SK-N-SH (cell line): ENCODE measurements at regions not wholly inside any gene's neighbourhood (a gene's known extent, or its start where the extent isn't known, plus 50 kb on each side); places are given as distances from the start of the nearest gene placed in this dataset.

Experiments
- CHD2 ChIP-seq: fragments of 150-350 bp; IDR thresholded peaks from 2 replicates; pipeline ENCODE4 v1.6.1; 2018; ENCODE audit warnings: low read length; ENCODE audit not compliant: partially characterized antibody
- EZH2phosphoT487 ChIP-seq: fragments of 200-600 bp; sonication (generic); IDR thresholded peaks from 2 replicates; pipeline ENCODE4 v1.6.1; 2017; ENCODE audit warnings: low read depth, mixed run types, mild to moderate bottlenecking, antibody characterized with exemption, moderate library complexity, borderline replicate concordance
- FOXJ3 ChIP-seq: sonication (generic); formaldehyde crosslinking; IDR thresholded peaks from 2 replicates; pipeline ENCODE4 v1.5.1; 2020; ENCODE audit warnings: mild to moderate bottlenecking, missing genetic modification reagents
- GABPA ChIP-seq: IDR thresholded peaks from 2 replicates; pipeline ENCODE4 v1.4.0; 2012; ENCODE audit warnings: low read depth, mild to moderate bottlenecking
- MEF2A ChIP-seq: IDR thresholded peaks from 2 replicates; pipeline ENCODE4 v1.4.0; 2012; ENCODE audit warnings: low read depth, borderline replicate concordance
- NFIC ChIP-seq: IDR thresholded peaks from 2 replicates; pipeline ENCODE4 v1.4.0; 2012; ENCODE audit warnings: borderline replicate concordance
- POLR2AphosphoS5 ChIP-seq: IDR thresholded peaks from 2 replicates; pipeline ENCODE4 v1.6.1; 2012; ENCODE audit warnings: low read depth, low read length
- TAF1 ChIP-seq: IDR thresholded peaks from 2 replicates; pipeline ENCODE4 v1.6.1; 2012; ENCODE audit warnings: low read depth, mild to moderate bottlenecking, low read length, moderate library complexity, borderline replicate concordance
- TEAD4 ChIP-seq: IDR thresholded peaks from 2 replicates; pipeline ENCODE4 v1.4.0; 2012; ENCODE audit warnings: mild to moderate bottlenecking, borderline replicate concordance; ENCODE audit not compliant: insufficient read depth
- YY1 ChIP-seq: IDR thresholded peaks from 2 replicates; pipeline ENCODE4 v1.4.0; 2012; ENCODE audit warnings: low read depth, mild to moderate bottlenecking
- TF ChIP-seq, protein P1 (sequence below): fragments of 200-600 bp; sonication (generic); IDR thresholded peaks from 2 replicates; pipeline ENCODE4 v1.6.1; 2017; ENCODE audit warnings: antibody characterized with exemption, mild to moderate bottlenecking, moderate library complexity
- TF ChIP-seq, protein P2 (sequence below): IDR thresholded peaks from 2 replicates; pipeline ENCODE4 v1.4.0; 2012; ENCODE audit warnings: low read depth
- TF ChIP-seq, protein P3 (sequence below): fragments of 150-350 bp; IDR thresholded peaks from 2 replicates; pipeline ENCODE4 v1.6.1; 2017; ENCODE audit warnings: antibody characterized with exemption, low read length, low read depth, borderline replicate concordance

DNA sequence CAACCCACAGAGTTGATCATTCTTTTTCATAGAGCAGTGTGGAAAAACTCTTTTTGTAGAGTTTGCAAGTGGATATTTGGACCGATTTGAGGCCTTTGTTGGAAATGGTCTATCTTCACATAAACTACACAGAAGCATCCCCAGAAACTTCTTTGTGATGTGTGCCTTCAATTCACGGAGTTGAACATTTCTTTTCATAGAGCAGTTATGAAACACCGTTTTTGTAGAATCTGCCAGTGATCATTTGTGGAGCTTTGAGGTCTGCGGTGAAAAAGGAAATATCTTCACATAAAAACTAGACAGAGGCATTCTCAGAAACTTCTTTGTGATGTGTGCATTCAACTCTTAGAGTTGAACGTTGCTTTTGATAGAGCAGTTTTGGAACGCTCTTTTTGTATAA lies 618.4 kb upstream of the ZNF337 start:
- TF ChIP-seq, protein P1, sequence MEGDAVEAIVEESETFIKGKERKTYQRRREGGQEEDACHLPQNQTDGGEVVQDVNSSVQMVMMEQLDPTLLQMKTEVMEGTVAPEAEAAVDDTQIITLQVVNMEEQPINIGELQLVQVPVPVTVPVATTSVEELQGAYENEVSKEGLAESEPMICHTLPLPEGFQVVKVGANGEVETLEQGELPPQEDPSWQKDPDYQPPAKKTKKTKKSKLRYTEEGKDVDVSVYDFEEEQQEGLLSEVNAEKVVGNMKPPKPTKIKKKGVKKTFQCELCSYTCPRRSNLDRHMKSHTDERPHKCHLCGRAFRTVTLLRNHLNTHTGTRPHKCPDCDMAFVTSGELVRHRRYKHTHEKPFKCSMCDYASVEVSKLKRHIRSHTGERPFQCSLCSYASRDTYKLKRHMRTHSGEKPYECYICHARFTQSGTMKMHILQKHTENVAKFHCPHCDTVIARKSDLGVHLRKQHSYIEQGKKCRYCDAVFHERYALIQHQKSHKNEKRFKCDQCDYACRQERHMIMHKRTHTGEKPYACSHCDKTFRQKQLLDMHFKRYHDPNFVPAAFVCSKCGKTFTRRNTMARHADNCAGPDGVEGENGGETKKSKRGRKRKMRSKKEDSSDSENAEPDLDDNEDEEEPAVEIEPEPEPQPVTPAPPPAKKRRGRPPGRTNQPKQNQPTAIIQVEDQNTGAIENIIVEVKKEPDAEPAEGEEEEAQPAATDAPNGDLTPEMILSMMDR = no peak
- TF ChIP-seq NFIC = no peak
- no peak for TF ChIP-seq TEAD4
- no peak for TF ChIP-seq TAF1
- no peak for TF ChIP-seq YY1
- TF ChIP-seq EZH2phosphoT487 = no peak
- TF ChIP-seq MEF2A = no peak
- no peak for TF ChIP-seq CHD2
- TF ChIP-seq, protein P2, sequence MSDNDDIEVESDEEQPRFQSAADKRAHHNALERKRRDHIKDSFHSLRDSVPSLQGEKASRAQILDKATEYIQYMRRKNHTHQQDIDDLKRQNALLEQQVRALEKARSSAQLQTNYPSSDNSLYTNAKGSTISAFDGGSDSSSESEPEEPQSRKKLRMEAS = no peak
- TF ChIP-seq, protein P3, sequence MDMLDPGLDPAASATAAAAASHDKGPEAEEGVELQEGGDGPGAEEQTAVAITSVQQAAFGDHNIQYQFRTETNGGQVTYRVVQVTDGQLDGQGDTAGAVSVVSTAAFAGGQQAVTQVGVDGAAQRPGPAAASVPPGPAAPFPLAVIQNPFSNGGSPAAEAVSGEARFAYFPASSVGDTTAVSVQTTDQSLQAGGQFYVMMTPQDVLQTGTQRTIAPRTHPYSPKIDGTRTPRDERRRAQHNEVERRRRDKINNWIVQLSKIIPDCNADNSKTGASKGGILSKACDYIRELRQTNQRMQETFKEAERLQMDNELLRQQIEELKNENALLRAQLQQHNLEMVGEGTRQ = no peak
- TF ChIP-seq POLR2AphosphoS5 = no peak
- no peak for TF ChIP-seq GABPA
- no peak for TF ChIP-seq FOXJ3 (CRISPR knock-in tag)
